ENCODE measurements at regions not wholly inside any gene's neighbourhood (a gene's known extent, or its start where the extent isn't known, plus 50 kb on each side); places are given as distances from the start of the nearest gene placed in this dataset.

GRCh38 chr13:22427783-22428182 is 753.0 kb upstream of the SGCG start:
- no peaks in the 10 kb centered on the region for H3K36me3 Mint-ChIP-seq
- H3K4me3 Mint-ChIP-seq, result no peak overlapping the region
- no peak for DNase-seq (ENCODE audit: low spot score in 2 of 2, unreplicated experiment in 2 of 2)
- TF ChIP-seq, protein P1, sequence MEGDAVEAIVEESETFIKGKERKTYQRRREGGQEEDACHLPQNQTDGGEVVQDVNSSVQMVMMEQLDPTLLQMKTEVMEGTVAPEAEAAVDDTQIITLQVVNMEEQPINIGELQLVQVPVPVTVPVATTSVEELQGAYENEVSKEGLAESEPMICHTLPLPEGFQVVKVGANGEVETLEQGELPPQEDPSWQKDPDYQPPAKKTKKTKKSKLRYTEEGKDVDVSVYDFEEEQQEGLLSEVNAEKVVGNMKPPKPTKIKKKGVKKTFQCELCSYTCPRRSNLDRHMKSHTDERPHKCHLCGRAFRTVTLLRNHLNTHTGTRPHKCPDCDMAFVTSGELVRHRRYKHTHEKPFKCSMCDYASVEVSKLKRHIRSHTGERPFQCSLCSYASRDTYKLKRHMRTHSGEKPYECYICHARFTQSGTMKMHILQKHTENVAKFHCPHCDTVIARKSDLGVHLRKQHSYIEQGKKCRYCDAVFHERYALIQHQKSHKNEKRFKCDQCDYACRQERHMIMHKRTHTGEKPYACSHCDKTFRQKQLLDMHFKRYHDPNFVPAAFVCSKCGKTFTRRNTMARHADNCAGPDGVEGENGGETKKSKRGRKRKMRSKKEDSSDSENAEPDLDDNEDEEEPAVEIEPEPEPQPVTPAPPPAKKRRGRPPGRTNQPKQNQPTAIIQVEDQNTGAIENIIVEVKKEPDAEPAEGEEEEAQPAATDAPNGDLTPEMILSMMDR (IDR thresholded peaks at IDR 0.05; ENCODE audit: unreplicated experiment), result no peak
- H3K27me3 Mint-ChIP-seq (ENCODE audit: low read depth), result no peaks in the 10 kb centered on the region
- no peak overlapping the region for H3K27ac Mint-ChIP-seq
- peaks cover 14% of the 10 kb centered on the region for H3K9me3 Mint-ChIP-seq
- H3K4me1 Mint-ChIP-seq, result peaks cover 4% of the 10 kb centered on the region

DNA sequence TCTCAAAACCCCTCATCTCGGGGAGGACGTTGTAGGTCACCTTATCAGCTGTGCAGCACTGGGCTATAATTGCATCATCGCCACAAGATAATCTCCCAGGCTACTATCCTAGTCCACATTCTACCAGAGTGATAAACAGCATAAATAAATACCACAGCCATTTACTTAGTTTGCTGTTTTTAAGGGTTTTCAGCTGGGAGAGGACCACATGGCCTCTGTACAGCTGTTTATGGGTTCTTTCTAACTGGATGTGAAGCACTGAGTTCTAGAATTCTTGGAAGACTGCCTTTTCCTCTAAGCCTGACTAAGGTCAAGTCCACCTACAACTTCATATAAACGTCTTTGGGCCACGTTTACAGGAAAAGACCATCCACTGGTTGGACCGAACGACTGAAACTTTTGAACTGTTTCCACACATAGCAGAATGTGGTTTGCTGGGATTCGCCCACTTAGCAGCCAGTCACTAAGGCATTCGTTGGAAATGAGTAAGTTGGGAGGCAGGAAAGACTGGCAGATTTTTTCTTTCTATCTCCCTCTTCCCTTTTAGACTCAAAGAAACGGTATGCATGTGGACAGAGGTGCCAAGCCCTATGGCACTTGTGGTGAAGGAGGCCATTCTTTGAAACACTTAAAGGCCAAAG is 752.5 kb upstream of the SGCG start:
- peak overlapping the region; percentile 26 for H3K27ac Mint-ChIP-seq
- peaks cover under 1% of the 10 kb centered on the region for H3K36me3 Mint-ChIP-seq
- H3K4me3 Mint-ChIP-seq, result no peak overlapping the region
- H3K9me3 Mint-ChIP-seq, result peaks cover 15% of the 10 kb centered on the region
- H3K4me1 Mint-ChIP-seq, result peaks cover 4% of the 10 kb centered on the region
- TF ChIP-seq, protein P1 (IDR thresholded peaks at IDR 0.05; ENCODE audit: unreplicated experiment), result no peak
- H3K27me3 Mint-ChIP-seq (ENCODE audit: low read depth), result no peaks in the 10 kb centered on the region
- DNase-seq (ENCODE audit: low spot score in 2 of 2, unreplicated experiment in 2 of 2), result no peak

GRCh38 chr13:22432690-22433089 is 748.1 kb upstream of the SGCG start:
- peaks cover 15% of the 10 kb centered on the region for H3K9me3 Mint-ChIP-seq
- H3K4me1 Mint-ChIP-seq, result peaks cover 15% of the 10 kb centered on the region
- no peak overlapping the region for H3K4me3 Mint-ChIP-seq
- H3K36me3 Mint-ChIP-seq, result peaks cover 2% of the 10 kb centered on the region
- no peak for DNase-seq (ENCODE audit: low spot score in 2 of 2, unreplicated experiment in 2 of 2)
- TF ChIP-seq, protein P1 (IDR thresholded peaks at IDR 0.05; ENCODE audit: unreplicated experiment), result no peak
- H3K27ac Mint-ChIP-seq, result no peak overlapping the region
- H3K27me3 Mint-ChIP-seq (ENCODE audit: low read depth), result no peaks in the 10 kb centered on the region

DNA sequence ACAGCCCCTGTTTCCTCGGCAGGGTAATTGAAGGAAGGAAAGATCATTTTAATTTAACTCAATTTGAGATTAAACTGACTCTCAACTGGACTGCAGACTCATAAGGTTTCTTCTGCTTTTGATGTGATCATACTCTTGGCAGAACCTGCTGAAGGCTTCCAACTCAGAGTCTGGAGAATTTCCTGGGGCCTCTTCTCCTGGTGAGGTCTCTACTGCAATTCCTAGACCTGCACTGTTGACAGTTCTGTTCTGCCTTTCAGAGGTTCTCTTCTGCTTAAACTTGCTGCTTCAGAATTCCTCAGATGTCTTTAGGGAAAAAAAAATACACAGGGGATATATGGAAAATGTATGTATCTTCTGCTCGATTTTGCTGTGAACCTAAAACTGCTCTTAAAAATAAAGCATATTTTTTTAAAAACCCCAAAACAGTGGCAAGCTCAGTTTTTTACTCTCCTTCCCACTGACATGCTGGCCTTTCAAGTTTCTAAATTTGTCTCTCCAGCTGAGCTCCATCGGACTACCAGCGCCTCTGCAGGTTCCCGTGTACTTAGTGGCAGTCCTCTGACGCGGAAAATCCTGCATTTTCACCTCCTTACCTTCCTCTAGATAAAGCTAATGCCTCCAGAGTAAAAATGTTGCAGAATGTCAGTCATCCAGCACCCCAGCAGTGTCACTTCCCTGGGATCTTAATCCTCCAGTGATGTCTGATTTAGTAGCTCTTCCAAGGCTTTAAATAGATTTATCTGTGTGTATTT is 733.5 kb upstream of the SGCG start:
- TF ChIP-seq, protein P1 (IDR thresholded peaks at IDR 0.05; ENCODE audit: unreplicated experiment), result no peak
- Mint-ChIP-seq H3K9me3 (peaks cover 6% of the 10 kb centered on the region), H3K27me3 (ENCODE audit: low read depth) (no peaks in the 10 kb centered on the region), H3K4me1 (peaks cover 32% of the 10 kb centered on the region), H3K27ac (peak overlapping the region; percentile 77), H3K4me3 (no peak overlapping the region), H3K36me3 (peaks cover 4% of the 10 kb centered on the region)
- DNase-seq (ENCODE audit: low spot score in 2 of 2, unreplicated experiment in 2 of 2), result no peak

DNA sequence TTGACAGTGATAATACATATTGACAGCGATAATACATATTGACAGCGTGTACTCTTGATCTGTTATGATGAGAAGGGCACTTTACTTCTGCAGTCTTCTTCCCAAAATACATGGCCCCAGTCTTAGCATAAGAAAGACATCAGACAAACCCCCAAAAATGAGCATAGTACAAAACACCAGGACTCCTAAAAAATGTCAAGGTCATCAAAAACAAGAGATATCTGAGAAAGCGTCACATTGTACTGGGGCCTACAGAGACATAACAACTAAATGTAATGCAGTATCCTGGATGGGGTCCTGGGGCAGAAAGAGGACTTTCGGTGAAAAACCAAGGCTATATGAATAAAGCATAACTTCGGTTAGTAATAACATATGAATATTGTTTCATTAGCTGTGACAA is 731.5 kb upstream of the SGCG start:
- peaks cover 7% of the 10 kb centered on the region for H3K9me3 Mint-ChIP-seq
- TF ChIP-seq, protein P1 (IDR thresholded peaks at IDR 0.05; ENCODE audit: unreplicated experiment), result no peak
- peaks cover 32% of the 10 kb centered on the region for H3K4me1 Mint-ChIP-seq
- no peak overlapping the region for H3K4me3 Mint-ChIP-seq
- H3K36me3 Mint-ChIP-seq, result no peaks in the 10 kb centered on the region
- no peaks in the 10 kb centered on the region for H3K27me3 Mint-ChIP-seq (ENCODE audit: low read depth)
- H3K27ac Mint-ChIP-seq, result no peak overlapping the region
- DNase-seq (ENCODE audit: low spot score in 2 of 2, unreplicated experiment in 2 of 2), result no peak

All from mesothelial cell of epicardium (in vitro differentiated cells).